Ascending aorta (tissue), 2 donors: ENCODE measurements at regions not wholly inside any gene's neighbourhood (a gene's known extent, or its start where the extent isn't known, plus 50 kb on each side); places are given as distances from the start of the nearest gene placed in this dataset.

Experiments
- DNase-seq, 2 donors: peaks; one replicate each; pipeline ENCODE4 v3.0.0-alpha.2; 2019; ENCODE audit warnings: low spot score in 2 of 2
- H3K27ac ChIP-seq, 2 donors: fragments of 200-600 bp; sonication (generic); one replicate each; pipeline ENCODE4 v1.5.1; 2016 to 2017; ENCODE audit warnings: mild to moderate bottlenecking in 1 of 2
- H3K27me3 ChIP-seq: fragments of 200-600 bp; sonication (generic); one replicate; pipeline ENCODE4 v1.5.1; 2017
- H3K36me3 ChIP-seq, 2 donors: fragments of 200-600 bp; sonication (generic); one replicate each; pipeline ENCODE4 v1.5.1; 2016
- H3K4me1 ChIP-seq, 2 donors: fragments of 200-600 bp; sonication (generic); one replicate each; pipeline ENCODE4 v1.5.1; 2016 to 2017; ENCODE audit warnings: mild to moderate bottlenecking in 1 of 2
- H3K4me3 ChIP-seq, 2 donors: fragments of 200-600 bp; sonication (generic); one replicate each; pipeline ENCODE4 v1.5.1; 2016 to 2017; ENCODE audit warnings: mild to moderate bottlenecking in 1 of 2
- H3K9me3 ChIP-seq, 2 donors: fragments of 200-600 bp; sonication (generic); one replicate each; pipeline ENCODE4 v1.5.1; 2016
- intact Hi-C: fragments of 100-400 bp; cut with DNase I; formaldehyde crosslinking; loops from one replicate; pipeline ENCODE4 v1.15.1; 2023
- TF ChIP-seq, protein P1 (sequence below), 3 experiments: fragments of 200-600 bp in 2 of 3; fragments of 450-650 bp in 1 of 3; sonication (generic) in 2 of 3; IDR thresholded peaks; one replicate each; pipeline ENCODE4 v1.5.1; 2016 to 2019; ENCODE audit warnings: antibody characterized with exemption in 3 of 3, mild to moderate bottlenecking in 1 of 3, moderate library complexity in 1 of 3

DNA sequence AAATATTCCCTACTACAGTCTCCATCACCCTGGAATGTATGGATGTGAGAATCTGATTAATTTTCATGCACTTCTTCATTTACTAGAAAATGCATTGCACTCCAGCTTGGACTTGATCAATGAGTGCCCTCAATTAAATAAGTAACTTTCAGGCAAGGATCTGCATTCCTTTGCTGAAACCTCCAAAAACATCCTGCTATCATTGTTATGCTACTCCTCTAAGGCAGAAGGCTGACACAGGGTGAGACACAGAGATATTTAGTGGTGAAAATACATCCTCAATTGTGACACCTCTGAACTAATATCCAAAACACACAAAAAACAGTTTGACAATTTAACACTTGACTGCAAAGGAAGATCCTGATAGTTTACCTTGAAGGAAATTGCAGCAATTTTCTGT is 57.9 kb upstream of the CDH12 start:
- intact Hi-C loops = no loop called here
- Histone ChIP-seq H3K9me3 (no peaks in the 10 kb centered on the region), H3K4me3 (no peak overlapping the region), H3K27ac (no peak overlapping the region), H3K4me1 (no peaks in the 10 kb centered on the region), H3K36me3 (no peaks in the 10 kb centered on the region), H3K27me3 (no peaks in the 10 kb centered on the region)
- TF ChIP-seq, protein P1, sequence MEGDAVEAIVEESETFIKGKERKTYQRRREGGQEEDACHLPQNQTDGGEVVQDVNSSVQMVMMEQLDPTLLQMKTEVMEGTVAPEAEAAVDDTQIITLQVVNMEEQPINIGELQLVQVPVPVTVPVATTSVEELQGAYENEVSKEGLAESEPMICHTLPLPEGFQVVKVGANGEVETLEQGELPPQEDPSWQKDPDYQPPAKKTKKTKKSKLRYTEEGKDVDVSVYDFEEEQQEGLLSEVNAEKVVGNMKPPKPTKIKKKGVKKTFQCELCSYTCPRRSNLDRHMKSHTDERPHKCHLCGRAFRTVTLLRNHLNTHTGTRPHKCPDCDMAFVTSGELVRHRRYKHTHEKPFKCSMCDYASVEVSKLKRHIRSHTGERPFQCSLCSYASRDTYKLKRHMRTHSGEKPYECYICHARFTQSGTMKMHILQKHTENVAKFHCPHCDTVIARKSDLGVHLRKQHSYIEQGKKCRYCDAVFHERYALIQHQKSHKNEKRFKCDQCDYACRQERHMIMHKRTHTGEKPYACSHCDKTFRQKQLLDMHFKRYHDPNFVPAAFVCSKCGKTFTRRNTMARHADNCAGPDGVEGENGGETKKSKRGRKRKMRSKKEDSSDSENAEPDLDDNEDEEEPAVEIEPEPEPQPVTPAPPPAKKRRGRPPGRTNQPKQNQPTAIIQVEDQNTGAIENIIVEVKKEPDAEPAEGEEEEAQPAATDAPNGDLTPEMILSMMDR (IDR thresholded peaks at IDR 0.05) = no peak
- DNase-seq = no peak

GRCh38 chr5:22910523-22910922 is 57.4 kb upstream of the CDH12 start:
- Histone ChIP-seq H3K9me3 (no peaks in the 10 kb centered on the region), H3K4me3 (no peak overlapping the region), H3K36me3 (no peaks in the 10 kb centered on the region), H3K27ac (no peak overlapping the region), H3K27me3 (no peaks in the 10 kb centered on the region), H3K4me1 (no peaks in the 10 kb centered on the region)
- intact Hi-C loops = no loop called here
- DNase-seq = no peak
- TF ChIP-seq, protein P1 (IDR thresholded peaks at IDR 0.05) = no peak

GRCh38 chr5:22908586-22908985 is 55.4 kb upstream of the CDH12 start:
- Histone ChIP-seq H3K27ac (no peak overlapping the region), H3K36me3 (no peaks in the 10 kb centered on the region), H3K4me3 (no peak overlapping the region), H3K4me1 (no peaks in the 10 kb centered on the region), H3K27me3 (no peaks in the 10 kb centered on the region), H3K9me3 (no peaks in the 10 kb centered on the region)
- TF ChIP-seq, protein P1 (IDR thresholded peaks at IDR 0.05) = no peak
- DNase-seq = no peak
- intact Hi-C loops = no loop called here

- no peak for DNase-seq
- no peak overlapping the region for H3K27ac ChIP-seq
- TF ChIP-seq, protein P1 (IDR thresholded peaks at IDR 0.05) = no peak
- H3K9me3 ChIP-seq = no peaks in the 10 kb centered on the region
- intact Hi-C loops = no loop called here
- H3K4me3 ChIP-seq = no peak overlapping the region
- no peaks in the 10 kb centered on the region for H3K4me1 ChIP-seq
- H3K27me3 ChIP-seq = no peaks in the 10 kb centered on the region
- no peaks in the 10 kb centered on the region for H3K36me3 ChIP-seq
These were observed 55.0 kb upstream of the CDH12 start for GRCh38 chr5:22908129-22908528.
